ENCODE measurements at regions not wholly inside any gene's neighbourhood (a gene's known extent, or its start where the extent isn't known, plus 50 kb on each side); places are given as distances from the start of the nearest gene placed in this dataset.

DNA sequence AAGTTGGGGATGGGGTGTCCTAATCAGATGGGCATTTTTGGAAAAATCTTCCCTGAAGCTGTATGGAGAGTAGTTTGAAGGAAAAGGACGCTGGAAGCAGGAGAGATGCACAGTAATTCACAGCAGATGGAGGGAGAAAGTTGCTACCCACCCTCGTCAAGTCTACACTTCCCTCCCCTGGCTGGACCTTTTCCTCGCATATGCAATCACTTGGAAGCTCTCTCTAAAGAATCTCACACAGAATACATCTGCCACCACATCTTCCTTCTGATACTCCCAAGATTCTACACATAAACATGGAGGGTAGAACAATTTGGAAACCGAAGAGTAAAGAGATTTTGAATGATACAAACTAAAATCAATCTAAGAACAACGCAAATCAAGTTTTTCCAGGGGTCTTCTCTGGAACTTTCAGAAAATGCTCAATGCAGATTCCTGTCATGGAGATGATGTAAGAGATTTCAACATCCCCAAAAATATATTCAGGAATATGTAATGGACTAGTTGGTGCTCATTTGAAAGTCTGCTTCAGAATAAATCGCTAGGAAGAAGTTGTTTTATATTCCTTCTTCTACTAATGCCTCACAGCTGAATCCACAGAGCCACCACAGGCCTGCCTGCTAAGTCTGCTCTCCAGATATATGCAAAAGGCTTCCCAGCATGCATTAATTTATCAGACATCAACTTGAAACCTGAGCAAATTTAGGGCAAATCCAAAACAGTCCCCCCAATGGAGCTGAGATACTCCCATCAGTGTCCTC is 291.5 kb downstream of the LRATD1 start:
- no peak for TF ChIP-seq ZFX (IDR thresholded peaks at IDR 0.05; ENCODE audit: borderline replicate concordance)
- TF ChIP-seq CTCF (IDR thresholded peaks at IDR 0.05), result no peak
- H3K27ac ChIP-seq, result no peak overlapping the region

GRCh38 chr2:14925471-14925870 is 293.0 kb downstream of the LRATD1 start:
- no peak overlapping the region for H3K27ac ChIP-seq
- TF ChIP-seq CTCF (IDR thresholded peaks at IDR 0.05) (no peak), ZFX (IDR thresholded peaks at IDR 0.05; ENCODE audit: borderline replicate concordance) (no peak)

DNA sequence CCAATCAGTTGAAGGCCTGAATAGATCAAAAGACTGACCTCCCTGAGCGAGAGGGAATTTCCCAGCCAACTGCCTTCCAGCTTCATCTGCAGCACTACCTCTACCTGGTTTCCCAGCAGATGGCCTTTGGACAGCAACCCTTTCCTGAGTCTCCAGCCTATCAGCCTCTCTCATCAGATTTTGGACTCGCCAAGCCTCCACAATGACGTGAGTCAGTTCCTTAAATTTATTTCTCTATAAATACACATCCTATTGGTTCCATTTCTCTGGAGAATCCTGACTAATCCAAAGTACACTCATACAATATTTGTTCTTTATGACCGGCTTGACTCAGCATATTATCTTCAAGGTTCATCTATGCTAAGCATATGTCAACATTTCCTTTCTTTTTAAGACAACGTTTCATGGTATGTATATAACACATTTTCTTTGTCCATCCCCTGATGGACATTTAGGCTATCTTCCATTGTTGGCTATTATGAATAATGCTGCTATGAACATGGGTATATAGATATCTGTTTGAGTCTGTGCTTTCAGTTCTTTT is 294.6 kb downstream of the LRATD1 start:
- H3K27ac ChIP-seq, result peak overlapping the region; percentile 35
- TF ChIP-seq ZFX (IDR thresholded peaks at IDR 0.05; ENCODE audit: borderline replicate concordance) (no peak), CTCF (IDR thresholded peaks at IDR 0.05) (no peak)

DNA sequence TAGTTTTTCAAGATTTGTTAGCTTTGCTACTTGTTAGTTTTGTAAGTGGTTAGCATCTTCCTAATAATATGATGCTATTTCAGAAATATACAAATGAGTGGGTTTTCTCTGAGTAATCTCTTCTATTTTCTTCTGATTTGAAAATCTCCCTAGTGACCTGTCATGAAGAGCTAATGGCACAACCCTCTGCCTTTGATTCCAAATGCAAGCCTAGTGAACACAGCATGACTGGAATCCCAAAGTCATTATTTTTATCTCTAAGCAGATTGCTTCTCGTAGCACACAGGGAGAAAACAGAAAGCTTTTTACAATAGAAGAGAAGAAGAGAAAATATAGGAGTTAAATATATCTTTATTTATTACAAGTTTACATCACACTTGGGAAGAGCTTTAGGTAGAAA is 295.5 kb downstream of the LRATD1 start:
- H3K27ac ChIP-seq, result no peak overlapping the region
- TF ChIP-seq CTCF (IDR thresholded peaks at IDR 0.05) (no peak), ZFX (IDR thresholded peaks at IDR 0.05; ENCODE audit: borderline replicate concordance) (no peak)

- TF ChIP-seq ZFX (IDR thresholded peaks at IDR 0.05; ENCODE audit: borderline replicate concordance) (no peak), CTCF (IDR thresholded peaks at IDR 0.05) (no peak)
- H3K27ac ChIP-seq, result no peak overlapping the region
Observed at GRCh38 chr2:14930441-14930840, 297.9 kb downstream of the LRATD1 start.

GRCh38 chr2:14932285-14932684 is 299.8 kb downstream of the LRATD1 start:
- TF ChIP-seq CTCF (IDR thresholded peaks at IDR 0.05) (no peak), ZFX (IDR thresholded peaks at IDR 0.05; ENCODE audit: borderline replicate concordance) (no peak)
- H3K27ac ChIP-seq, result no peak overlapping the region

DNA sequence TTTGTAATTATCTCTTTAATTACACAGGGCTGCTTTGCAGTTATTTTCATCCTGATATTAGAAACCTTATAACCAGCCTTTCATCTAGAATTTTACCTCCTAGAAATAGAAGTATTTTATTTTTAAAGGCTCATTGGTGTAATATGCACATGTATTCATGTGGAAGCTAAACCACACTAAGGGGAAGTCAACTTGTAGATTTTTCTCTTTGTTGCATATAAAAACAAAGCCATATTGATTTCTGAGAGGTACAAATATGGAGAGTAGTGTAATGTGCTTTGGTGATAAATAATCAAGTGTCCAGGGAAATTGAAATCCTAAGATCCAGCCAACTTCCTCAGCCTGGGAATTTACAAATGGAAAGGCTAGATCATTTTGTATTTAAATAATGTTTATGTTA is 301.2 kb downstream of the LRATD1 start:
- TF ChIP-seq CTCF (IDR thresholded peaks at IDR 0.05) (no peak), ZFX (IDR thresholded peaks at IDR 0.05; ENCODE audit: borderline replicate concordance) (no peak)

More for the DNA sequence above, 301.2 kb downstream of the LRATD1 start:
- H3K27ac ChIP-seq, result no peak overlapping the region

All from 22Rv1 (cell line).